Stimulated activated CD4-positive, alpha-beta T cell treated with anti-CD3 and anti-CD28 coated beads, Interleukin-15, amount 100 ng/mL, for 1 hour (primary cell): ENCODE measurements at regions not wholly inside any gene's neighbourhood (a gene's known extent, or its start where the extent isn't known, plus 50 kb on each side); places are given as distances from the start of the nearest gene placed in this dataset.

Experiments
- DNase-seq, 2 donors: peaks; one replicate each; pipeline ENCODE4 v3.0.0-alpha.2; 2020; ENCODE audit warnings: low read depth in 1 of 2, low spot score in 1 of 2

DNA sequence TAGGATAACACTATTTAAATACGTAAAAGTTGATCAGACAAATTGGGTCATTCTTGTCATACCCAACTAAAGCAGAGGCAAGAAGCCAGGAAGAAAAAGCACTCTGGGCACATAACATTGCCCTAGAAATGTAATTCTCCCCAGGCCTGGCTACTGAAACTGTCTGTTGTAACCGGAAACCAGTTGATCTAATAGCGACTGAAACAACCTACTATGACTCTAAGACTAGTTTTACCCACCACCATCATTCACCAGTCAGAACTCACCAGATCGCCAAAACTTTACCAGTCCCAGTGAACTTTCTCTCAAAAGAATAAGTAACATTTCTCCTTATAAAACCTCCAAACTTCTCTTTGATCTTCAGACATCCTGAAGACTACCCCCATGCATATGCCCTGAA is 99.3 kb upstream of the WWC1 start:
- DNase-seq, result no peak

DNA sequence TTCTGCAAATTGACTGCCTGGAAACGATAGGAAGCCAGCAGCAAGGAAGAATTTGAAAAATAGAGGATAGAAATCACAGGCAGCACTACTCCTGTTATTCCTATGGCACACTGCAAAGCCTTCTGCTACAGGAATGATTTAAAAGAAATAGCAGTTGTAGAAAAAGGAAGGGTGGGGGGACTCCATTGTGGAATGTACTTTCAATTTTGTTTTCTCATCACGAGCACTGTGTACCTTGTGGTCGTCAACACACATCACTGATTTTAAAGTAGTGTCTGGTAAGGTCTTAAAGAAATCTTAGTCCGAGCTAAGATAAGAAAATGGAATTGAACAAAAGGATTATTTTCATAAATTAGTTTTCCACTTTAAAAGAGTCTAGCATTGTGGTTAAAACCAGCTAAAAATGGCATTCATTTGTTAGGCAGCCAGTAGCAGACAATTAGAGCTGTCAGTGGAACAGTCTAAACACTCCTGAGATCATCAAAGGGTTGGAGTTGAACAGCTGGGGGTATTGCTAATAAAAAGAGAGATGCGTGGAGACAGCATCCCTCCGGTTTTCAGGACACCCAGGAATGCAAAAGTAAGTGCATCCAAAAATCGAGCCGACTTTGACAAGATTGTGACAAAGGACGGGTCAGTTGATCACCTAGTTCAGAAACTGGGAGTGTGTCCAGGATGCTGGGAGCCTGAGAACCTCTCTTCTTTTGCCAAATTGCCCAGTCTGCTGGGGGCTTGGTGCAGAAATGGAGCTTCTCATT is 97.8 kb upstream of the WWC1 start:
- DNase-seq, result no peak

DNA sequence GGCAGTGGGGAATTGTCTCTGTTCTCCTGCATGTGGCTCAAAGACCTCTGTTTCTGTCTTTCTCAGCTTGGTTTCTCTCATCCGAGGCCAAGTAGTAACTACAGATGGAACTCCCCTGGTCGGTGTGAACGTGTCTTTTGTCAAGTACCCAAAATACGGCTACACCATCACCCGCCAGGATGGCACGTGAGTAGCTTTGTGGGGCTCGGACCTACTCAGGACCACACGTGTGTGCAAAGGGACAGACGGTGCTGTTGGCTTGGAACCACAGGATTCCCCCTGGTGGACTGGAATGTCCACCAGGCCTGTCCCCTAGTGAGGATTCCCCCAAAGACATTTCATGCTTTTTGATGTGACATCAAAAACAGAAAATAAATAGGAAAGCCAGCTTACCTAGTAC is 96.3 kb upstream of the WWC1 start:
- no peak for DNase-seq

- DNase-seq, result no peak
These were observed 93.1 kb upstream of the WWC1 start for GRCh38 chr5:168198359-168198758.

GRCh38 chr5:168202996-168203395 is 88.4 kb upstream of the WWC1 start:
- no peak for DNase-seq

GRCh38 chr5:168204165-168204564 is 87.3 kb upstream of the WWC1 start:
- DNase-seq, result no peak

- DNase-seq, result no peak
These were observed 83.9 kb upstream of the WWC1 start for GRCh38 chr5:168207450-168208029.

GRCh38 chr5:168209244-168209995 is 82.0 kb upstream of the WWC1 start:
- DNase-seq, result no peak

- no peak for DNase-seq
These were observed 81.4 kb upstream of the WWC1 start for GRCh38 chr5:168209997-168210396.

GRCh38 chr5:168211245-168211644 is 80.2 kb upstream of the WWC1 start:
- no peak for DNase-seq

DNA sequence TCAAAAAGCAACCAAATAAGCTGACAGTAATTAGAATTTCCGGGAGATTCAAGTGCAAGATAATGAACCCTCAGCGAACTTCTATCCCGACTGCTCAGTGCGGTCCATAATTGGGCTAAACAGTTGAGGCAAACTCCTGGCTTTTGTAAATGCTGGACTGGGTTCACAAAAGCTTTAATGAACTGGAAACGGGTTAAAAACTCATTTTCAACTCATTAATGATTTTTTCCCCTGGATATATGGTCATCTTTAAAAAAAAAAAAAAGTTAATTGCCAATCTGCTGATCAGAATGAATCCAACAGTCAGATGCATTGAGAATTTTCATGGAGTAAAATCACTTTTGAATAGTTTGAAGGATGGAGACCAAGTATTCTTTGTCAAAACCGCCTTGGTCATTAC is 79.5 kb upstream of the WWC1 start:
- DNase-seq, result no peak

DNA sequence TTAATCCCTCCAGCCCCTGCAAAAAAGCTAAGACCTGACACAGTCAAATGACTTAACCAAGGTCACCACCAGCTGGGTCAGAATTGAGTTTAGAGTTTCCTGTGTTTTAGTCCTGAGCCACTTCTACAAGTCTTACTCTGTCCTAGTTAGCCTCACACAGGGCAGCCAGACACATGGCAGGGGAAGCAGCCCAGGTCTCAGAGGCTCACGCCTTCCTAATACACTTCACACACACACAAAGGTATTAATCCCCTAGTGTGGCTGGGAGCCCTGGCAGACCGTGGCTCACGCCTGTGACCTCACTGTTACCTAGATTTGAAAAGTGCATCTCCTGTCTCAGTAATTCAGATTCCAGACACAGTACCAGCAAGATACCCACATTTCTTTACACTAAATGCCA is 77.4 kb upstream of the WWC1 start:
- DNase-seq, result no peak

GRCh38 chr5:168214886-168215285 is 76.6 kb upstream of the WWC1 start:
- DNase-seq, result no peak

GRCh38 chr5:168215646-168216045 is 75.8 kb upstream of the WWC1 start:
- no peak for DNase-seq

DNA sequence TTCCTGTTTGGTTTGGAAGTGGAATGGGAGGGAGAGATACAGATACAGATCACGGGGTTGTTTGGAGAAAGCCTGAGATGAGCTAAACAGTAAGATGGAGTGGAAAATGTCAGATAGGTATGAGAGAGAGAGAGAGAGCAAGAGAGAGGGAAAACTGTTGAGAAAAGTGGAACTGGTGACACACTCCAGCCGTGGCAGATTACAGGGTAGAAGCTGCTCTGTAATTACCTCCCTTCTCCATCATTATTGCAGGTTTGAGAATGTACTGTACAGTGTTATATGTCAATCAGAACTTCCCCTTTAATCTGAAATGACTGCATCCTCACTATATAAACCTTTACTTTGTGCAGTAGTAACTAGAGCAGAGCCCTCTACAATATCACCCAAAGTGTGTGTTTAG is 74.5 kb upstream of the WWC1 start:
- no peak for DNase-seq

- no peak for DNase-seq
These were observed 73.9 kb upstream of the WWC1 start for GRCh38 chr5:168217497-168217896.

GRCh38 chr5:168218746-168219145 is 72.7 kb upstream of the WWC1 start:
- no peak for DNase-seq

GRCh38 chr5:168219515-168220410 is 71.7 kb upstream of the WWC1 start:
- no peak for DNase-seq

DNA sequence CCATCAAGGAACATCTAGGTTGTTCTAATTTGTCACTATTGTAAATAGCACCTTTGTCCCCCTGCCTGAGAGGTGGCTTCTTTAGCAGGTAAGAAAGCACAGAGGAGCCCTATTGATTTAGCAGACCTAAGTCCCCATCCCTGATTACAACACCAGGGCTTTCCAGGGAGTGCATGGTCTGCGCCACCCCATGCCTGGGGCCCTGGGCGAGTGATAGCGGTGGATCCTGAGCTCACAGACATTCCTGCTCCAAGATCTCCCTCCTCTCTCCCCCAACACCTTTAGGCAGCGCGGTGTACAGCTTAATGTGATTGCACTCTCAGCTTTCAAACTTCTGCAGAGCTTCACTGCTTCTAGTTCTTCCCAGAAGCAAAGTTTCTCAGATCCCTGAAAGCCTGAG is 67.4 kb upstream of the WWC1 start:
- DNase-seq, result no peak

GRCh38 chr5:168226012-168226411 is 65.4 kb upstream of the WWC1 start:
- DNase-seq, result no peak

DNA sequence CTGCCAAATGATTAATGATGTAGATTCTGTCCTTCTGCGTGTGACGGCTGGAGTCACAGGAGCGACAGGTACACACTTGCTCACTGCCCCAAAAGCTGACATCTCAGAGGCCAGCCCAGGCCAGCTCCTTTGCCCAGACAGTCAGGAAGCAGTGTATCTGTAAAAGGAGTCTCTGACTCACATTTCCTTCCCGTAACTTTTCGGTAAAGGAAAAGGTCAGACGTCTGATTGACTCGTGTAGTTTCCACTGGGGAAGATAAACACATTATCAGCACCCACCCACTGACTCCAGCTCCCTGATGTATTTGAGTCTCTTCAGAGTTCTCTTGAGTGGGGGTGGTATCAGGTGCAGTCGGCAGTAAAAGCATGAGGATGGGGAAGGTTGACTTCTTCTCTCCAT is 64.4 kb upstream of the WWC1 start:
- DNase-seq, result no peak
